ENCODE measurements at regions not wholly inside any gene's neighbourhood (a gene's known extent, or its start where the extent isn't known, plus 50 kb on each side); places are given as distances from the start of the nearest gene placed in this dataset.

DNA sequence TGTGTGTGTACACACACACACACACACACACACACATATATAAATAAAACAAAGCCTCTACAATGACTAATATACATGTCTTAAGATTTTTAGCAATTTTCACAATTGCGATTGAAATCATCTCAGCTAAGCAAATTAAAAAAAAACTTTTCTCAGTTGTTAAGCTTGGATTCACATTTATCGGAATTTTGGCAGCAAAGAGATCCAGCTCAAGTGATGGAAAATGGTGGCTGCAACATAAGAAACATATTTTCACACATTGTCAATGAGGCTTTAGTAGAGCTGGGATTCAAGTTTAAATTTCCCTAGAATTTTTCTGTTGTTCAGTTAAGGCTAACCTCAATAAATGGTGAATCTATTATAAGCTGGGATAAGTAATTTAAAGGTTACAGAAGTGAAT, 768.6 kb upstream of the SORCS1 start:
- TF ChIP-seq CTCF (IDR thresholded peaks at IDR 0.05; ENCODE audit: control extremely low read depth in 1 of 3, insufficient read depth in 1 of 3, low read depth in 1 of 3, low read length in 3 of 3) (no peak), RXRA (IDR thresholded peaks at IDR 0.05; ENCODE audit: insufficient read depth, low read depth, low read length) (no peak), SP1 (IDR thresholded peaks at IDR 0.05; ENCODE audit: low read depth, low read length) (no peak), RFX5 (IDR thresholded peaks at IDR 0.05; ENCODE audit: borderline replicate concordance, low read depth, low read length) (no peak)
